ENCODE measurements at regions not wholly inside any gene's neighbourhood (a gene's known extent, or its start where the extent isn't known, plus 50 kb on each side); places are given as distances from the start of the nearest gene placed in this dataset.
A peak's percentile ranks its signal among the peaks of the same experiment; 100 is the strongest.

DNA sequence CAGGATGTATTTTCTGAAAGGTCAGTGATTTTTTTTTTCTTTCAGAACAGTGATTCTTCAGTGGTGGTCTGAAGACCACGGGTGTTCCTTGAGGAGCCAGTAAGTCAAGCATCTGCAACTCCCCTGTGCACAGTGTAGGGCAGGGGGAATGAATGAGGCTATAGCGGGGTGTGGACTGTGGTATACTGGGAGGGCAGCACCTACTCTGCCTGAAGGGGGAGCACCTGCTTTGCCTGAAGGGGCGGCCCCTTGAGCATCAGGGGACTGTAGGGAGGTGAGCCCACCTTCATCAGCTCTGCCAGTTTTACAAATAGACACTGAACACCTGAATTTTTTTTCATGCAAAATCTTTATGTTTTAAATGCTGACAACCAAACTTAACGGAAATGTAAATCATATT lies 77.5 kb upstream of the RIPOR2 start:
- no peak for DNase-seq

GRCh38 chr6:25014369-25014768 lies 78.6 kb upstream of the RIPOR2 start:
- DNase-seq = no peak

GRCh38 chr6:25014791-25015560 lies 79.2 kb upstream of the RIPOR2 start:
- peak; percentile 95 for DNase-seq

DNA sequence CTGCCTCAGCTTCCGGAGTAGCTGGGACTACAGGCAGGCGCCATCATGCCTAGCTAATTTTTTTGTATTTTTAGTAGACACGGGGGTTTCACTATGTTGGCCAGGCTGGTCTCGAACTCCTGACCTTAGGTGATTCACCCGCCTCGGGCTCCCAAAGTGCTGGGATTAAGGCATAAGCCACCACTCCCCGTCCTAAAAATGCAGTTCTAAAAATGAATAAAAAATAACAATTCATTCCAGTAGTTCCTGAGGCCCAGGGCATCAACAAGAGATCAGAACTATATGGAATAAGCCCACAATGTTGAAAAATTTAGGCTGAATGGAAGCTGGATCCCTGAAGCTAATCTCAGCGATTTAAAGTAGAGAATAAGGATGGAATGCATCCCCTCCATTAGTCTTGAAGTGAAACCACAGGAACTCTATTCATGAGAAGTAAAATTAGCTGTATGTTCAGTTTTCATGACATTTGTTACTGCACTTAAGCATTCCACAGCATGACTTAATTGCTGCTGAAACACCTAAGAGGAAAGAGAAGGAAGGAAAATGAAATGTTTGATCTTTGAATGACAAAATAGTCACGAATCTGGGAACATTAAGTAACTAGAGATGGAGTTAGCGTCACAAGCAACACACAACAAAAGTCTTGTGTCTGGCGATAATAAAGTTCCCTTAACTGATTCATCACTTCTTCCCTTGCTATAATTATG lies 80.4 kb upstream of the RIPOR2 start:
- no peak for DNase-seq

DNA sequence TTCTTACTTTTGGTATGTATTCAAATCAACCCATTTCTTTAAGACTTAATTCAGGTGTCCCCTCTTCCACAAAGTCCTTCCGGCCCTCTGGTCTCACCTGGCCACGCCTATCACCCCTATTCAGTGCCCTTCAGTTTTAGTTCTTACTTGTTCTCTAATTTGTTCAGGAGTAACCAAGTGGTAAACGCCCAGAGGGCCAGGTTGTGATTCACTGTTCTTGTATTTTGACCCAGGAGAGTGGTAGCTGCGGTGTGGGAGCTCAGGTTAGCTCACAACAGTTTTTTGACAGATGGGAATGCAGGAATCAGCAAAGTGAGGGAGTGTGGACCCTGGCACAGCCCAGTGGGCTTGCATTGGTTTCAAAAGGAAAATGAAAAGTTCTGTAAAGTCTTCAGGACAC lies 81.7 kb upstream of the RIPOR2 start:
- no peak for DNase-seq

- DNase-seq = no peak
These were observed 82.3 kb upstream of the RIPOR2 start for GRCh38 chr6:25017932-25018567.

DNA sequence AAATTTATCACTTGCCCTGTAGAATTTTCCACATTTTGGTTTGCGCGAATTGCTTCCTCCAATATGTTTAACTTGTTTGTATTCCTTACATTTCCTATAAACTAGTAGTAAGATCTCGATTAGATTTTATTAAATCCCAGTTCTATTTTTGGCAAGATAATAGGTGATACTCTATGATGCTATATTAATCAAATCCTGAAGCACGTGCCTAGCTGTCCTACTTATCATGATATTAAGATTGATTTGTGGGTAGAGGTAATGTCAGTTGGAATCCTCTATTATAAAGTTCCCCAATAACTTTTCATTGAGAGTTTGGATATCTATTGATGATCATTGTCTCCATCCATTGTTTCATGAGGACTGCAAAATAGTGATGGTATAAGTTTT lies 82.8 kb upstream of the RIPOR2 start:
- no peak for DNase-seq

GRCh38 chr6:25022140-25022553 lies 86.4 kb upstream of the RIPOR2 start:
- DNase-seq = no peak

DNA sequence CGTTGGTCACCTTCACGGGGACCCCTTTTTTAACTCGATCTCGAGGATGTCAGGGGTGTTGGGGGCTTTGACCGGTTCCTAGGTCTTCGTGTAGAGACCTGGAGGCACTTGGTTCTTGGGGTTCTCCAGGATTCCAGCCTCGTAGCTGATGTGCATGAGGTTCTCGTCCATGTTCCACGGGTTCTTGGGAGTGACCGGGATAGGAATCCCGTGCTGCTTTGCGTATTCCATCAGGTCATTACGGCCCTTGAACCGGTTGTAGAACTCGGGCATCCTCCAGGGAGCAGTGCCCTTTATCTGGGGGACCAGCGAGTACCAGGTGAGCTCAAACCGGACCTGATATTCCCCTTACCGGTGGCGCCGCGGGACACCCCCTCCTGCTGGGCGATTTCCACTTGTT lies 88.0 kb upstream of the RIPOR2 start:
- no peak for DNase-seq

DNA sequence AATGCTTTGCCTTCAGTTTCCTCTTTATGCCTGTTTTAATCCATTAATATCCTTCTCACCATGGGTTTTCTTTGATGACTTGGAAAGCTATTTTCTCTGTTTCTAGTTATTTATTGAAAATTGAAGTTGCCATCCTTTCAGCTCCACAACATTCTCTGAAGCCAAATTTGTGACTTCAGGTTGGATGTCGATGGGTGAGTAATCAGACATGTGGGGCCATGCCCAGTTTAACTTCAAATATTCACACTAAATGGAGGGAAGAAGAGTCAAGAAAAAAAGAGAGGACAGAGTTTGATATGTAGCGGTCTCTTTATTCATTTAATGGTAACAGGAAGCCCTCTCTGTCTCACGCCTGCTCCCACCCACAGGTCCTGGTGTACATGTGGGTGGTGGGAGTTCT lies 89.1 kb upstream of the RIPOR2 start:
- DNase-seq = no peak

- peak; percentile 57 for DNase-seq
These were observed 89.6 kb upstream of the RIPOR2 start for GRCh38 chr6:25025248-25025918.

DNA sequence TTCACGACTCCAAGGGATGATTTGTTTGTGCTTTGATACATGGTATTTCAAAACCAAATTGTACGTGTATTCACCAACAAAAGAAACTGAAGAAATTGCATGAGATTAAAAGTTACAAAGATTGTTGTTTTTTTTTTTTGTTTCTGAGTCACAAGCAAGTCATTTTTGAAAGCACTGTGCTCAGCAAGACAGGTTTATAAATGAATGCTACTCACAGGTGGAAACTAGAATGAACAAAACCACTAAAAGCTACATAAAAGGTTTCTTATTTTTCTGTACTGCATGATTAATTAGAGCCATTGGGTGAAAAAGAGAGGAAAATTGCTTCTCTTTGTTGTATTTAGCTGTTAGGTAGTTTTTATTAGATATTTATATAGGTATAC lies 90.2 kb upstream of the RIPOR2 start:
- no peak for DNase-seq

DNA sequence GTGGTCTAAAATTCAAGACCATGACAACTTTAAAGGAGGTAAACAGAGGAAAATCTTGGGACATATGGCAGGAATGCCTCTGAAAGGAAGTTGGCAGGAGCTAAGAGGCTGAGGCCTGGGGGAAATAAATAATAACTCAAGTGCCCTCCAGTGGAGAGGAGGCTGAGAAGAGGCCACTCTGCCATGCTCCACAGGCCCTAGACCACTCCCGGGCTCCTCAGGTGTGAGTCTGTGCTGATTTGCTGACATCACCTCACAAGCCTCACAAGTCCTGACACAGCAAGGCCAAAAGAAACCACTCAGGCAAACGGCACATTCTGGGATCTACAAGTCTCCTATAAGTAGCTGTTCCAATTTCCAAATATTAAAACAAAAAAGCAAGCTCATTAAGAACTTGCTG lies 91.0 kb upstream of the RIPOR2 start:
- DNase-seq = no peak

DNA sequence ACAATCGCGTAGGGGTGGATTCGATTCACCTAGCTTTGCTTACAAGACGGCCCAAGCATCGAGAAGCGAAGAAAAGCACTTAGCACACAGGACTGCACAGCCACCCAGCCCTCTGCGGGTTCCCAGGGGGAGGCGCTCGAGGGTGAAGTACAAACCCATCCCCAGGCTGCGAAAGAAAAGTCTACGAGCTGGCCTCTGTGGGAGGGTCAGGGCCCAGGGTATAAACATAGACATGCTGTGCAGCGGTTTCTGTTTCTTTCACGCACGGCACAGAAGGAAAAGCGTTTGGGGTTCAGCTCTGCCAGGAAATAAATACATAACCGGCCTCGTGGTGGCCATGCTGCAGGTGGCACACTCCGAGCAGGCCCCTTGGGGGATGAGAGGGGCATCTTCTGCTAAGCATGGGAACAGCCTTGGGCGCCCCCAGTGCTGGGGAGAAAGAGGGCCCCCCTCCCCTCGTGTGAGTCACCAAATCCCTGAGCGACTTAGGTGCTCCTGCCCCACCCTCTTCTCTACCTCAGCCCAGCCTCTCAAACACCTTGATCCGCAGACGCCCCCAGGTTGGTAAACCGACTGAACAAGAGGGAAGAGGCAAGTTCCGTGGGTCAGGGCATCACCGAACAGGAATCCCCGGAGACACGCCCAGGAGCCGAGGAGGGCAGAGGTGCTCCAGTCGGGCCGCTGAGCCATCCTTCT lies 91.6 kb upstream of the RIPOR2 start:
- no peak for DNase-seq

- DNase-seq = no peak
These were observed 92.6 kb upstream of the RIPOR2 start for GRCh38 chr6:25028328-25028727.

DNA sequence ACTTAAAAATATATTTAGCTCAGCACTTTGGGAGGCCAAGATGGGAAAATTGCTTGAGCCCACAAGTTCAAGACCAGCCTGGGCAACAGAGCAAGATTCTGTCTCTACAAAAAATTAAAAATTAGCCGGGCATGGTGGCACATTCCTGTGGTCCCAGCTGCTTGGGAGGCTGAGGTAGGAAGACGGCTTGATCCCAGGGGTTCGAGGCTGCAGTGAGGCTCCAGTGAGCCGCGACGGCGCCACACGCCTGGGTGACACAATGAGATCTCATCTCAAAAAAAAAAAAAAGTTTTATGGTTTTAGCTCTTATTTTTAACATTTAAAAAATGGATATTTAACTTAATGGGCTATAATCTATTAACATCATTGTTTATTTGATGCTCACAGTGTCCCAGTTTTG lies 97.2 kb upstream of the RIPOR2 start:
- DNase-seq = no peak

DNA sequence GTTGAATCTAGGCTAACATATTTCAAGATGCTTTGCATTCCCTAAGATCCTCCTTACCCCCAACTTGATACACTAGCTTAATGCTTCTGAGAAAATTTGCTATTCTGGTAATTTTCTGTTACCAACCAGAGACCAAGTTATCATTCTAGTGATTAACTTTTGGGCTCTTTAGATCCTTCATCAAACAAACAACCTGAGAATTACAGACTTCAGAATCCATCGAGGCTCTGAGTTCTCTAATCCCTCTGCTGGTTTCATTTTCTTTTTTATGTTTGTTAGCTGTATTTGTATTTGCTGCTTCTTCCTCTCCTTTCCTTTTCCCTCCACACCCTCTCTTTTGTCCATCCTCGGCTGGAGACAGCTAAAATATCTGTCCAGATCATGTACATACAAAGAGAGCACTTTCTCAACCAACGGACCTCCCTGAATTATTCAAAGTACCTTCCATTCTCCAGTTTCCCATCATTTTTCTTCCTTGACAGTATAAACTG lies 98.7 kb upstream of the RIPOR2 start:
- DNase-seq = peak; percentile 38

DNA sequence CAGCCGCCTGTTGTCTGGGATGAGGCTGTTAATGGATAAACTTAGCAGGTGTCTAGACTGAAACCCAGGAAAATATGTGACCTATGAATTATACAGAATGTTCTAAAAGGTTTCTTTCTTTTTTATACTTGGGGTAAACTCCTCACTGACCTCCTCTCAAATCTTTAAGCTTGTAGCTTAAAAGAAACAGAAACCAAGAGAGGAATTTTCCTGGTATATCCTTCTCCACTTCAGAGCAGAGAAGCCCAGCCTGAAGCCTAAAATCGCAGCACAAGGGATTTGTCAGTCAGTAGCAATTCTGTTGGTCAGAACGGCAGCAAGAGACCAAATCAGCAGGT lies 99.4 kb upstream of the RIPOR2 start:
- no peak for DNase-seq

- DNase-seq = no peak
These were observed 100.0 kb upstream of the RIPOR2 start for GRCh38 chr6:25035512-25036435.

DNA sequence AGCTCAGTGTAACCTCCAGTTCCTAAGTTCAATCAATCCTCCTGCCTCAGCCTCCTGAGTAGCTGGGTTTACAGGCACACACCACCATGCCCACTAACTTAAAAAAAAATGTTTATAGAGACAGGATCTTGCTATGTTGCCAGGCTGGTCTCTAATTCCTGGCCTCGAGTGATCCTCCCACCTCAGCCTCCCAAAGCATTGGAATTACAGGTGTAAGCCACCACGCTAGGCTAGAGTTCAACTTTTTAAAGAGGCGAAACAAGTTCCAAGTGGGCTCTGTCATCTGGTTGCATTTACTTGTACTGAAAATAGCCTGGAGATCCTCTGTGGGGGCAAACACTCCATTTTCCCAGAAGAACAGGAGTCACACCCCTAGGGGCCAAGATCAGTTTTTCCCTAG lies 100.7 kb upstream of the RIPOR2 start:
- DNase-seq = no peak

GRCh38 chr6:25038300-25038699 lies 102.5 kb upstream of the RIPOR2 start:
- DNase-seq = no peak

DNA sequence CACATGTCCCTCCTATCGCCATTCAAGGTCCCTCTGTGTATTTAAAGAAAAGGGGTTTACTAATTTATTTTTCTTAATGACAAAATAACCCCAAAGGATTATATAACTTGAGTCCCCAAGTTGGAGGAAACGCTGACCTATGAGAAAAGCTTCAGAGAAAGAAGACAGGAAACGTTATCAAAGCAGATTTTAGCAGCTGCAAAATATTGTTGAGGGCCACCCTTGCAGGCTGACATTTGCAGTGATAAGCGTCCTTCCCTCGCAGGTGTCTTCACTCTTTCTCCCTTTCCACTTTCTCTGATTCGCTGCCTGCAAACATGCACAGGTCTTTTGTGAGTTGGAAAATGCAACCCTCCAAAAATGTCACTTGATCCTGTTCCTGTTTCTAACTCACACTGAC lies 103.2 kb upstream of the RIPOR2 start:
- DNase-seq = no peak
